Loucy (cell line): ENCODE measurements at regions not wholly inside any gene's neighbourhood (a gene's known extent, or its start where the extent isn't known, plus 50 kb on each side); places are given as distances from the start of the nearest gene placed in this dataset.
A peak's percentile ranks its signal among the peaks of the same experiment; 100 is the strongest.
"Not testable (repeated sequence)": the region's sequence is repeated elsewhere in the genome, so short reads cannot be mapped to it uniquely, and the experiment has no call there.

Source experiments
- H2AFZ ChIP-seq: fragments of 200-600 bp; sonication (generic); 2 replicates; pipeline ENCODE4 v1.6.0; 2016; ENCODE audit warnings: antibody characterized with exemption, mild to moderate bottlenecking, low read length, moderate library complexity
- H3F3A ChIP-seq: fragments of 200-600 bp; 2 replicates; pipeline ENCODE4 v1.6.0; 2016; ENCODE audit warnings: antibody characterized with exemption, low read depth, mild to moderate bottlenecking
- H3K27me3 ChIP-seq: fragments of 200-600 bp; sonication (generic); 2 replicates; pipeline ENCODE4 v1.6.1; 2014; ENCODE audit warnings: low read length, mild to moderate bottlenecking; ENCODE audit not compliant: insufficient read depth, poor library complexity, severe bottlenecking
- H3K36me3 ChIP-seq: fragments of 200-600 bp; sonication (generic); 2 replicates; pipeline ENCODE4 v1.6.1; 2016; ENCODE audit warnings: low read length; ENCODE audit not compliant: insufficient read depth
- H3K4me1 ChIP-seq: fragments of 200-600 bp; sonication (generic); 2 replicates; pipeline ENCODE4 v1.5.1; 2014; ENCODE audit warnings: low read length, mild to moderate bottlenecking; ENCODE audit not compliant: insufficient read depth, poor library complexity, severe bottlenecking
- H3K4me2 ChIP-seq: fragments of 200-600 bp; sonication (generic); 2 replicates; pipeline ENCODE4 v1.6.0; 2014; ENCODE audit warnings: antibody characterized with exemption, low read length, low read depth, mild to moderate bottlenecking; ENCODE audit not compliant: poor library complexity, severe bottlenecking
- H3K4me3 ChIP-seq: fragments of 200-600 bp; sonication (generic); 2 replicates; pipeline ENCODE4 v1.5.1; 2014; ENCODE audit warnings: low read length, mild to moderate bottlenecking, mixed read lengths; ENCODE audit not compliant: poor library complexity, severe bottlenecking
- H3K79me2 ChIP-seq: fragments of 200-600 bp; sonication (generic); 2 replicates; pipeline ENCODE4 v1.6.1; 2014; ENCODE audit warnings: low read length; ENCODE audit not compliant: insufficient read depth
- H3K9ac ChIP-seq: fragments of 200-600 bp; sonication (generic); 2 replicates; pipeline ENCODE4 v1.6.0; 2014; ENCODE audit warnings: mild to moderate bottlenecking, low read depth, low read length, moderate library complexity; ENCODE audit not compliant: poor library complexity, severe bottlenecking
- H3K9me2 ChIP-seq: fragments of 200-600 bp; sonication (generic); replicated peaks from 2 replicates; pipeline ENCODE4 v1.6.1; 2016; ENCODE audit warnings: low read depth, low read length, mixed read lengths
- H3K9me3 ChIP-seq: fragments of 200-600 bp; sonication (generic); 2 replicates; pipeline ENCODE4 v1.6.1; 2014; ENCODE audit warnings: mild to moderate bottlenecking, antibody characterized with exemption, low read length, low read depth; ENCODE audit not compliant: insufficient read depth
- H4K20me1 ChIP-seq: fragments of 200-600 bp; sonication (generic); 2 replicates; pipeline ENCODE4 v1.6.0; 2014; ENCODE audit warnings: antibody characterized with exemption, low read length, mild to moderate bottlenecking; ENCODE audit not compliant: insufficient read depth, poor library complexity, severe bottlenecking
- CTCF ChIP-seq: fragments of 200-600 bp; sonication (generic); conservative IDR thresholded peaks from 2 replicates; pipeline ENCODE4 v1.5.1; 2014; ENCODE audit warnings: mild to moderate bottlenecking, antibody characterized with exemption, low read length
- EZH2phosphoT487 ChIP-seq: fragments of 200-600 bp; IDR thresholded peaks from 2 replicates; pipeline ENCODE4 v1.6.1; 2018; ENCODE audit warnings: antibody characterized with exemption, mild to moderate bottlenecking, moderate library complexity, borderline replicate concordance

DNA sequence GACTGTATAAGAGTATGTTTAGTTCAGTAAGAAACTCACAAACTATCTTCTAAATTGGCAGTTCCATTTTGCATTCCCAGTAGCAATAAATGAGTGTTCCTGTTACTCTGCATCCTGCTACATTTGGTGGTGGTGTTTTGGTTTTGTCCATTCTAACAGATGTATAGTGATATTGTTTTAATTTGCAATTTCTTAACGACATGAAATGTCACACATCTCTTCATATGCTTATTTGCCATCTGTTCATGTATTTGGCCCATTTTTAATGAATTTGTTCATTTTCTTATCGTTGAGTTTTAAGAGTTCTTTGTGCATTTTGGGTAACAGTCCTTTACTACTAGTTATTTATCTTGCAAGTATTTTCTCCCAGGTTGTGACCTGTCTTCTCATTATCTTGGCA, 232.2 kb downstream of the TMA16 start:
- Histone ChIP-seq H3K79me2 (no peaks in the 10 kb centered on the region), H3K27me3 (no peaks in the 10 kb centered on the region), H3K9me2 (no peaks in the 10 kb centered on the region), H3K4me3 (no peak overlapping the region), H3K36me3 (no peaks in the 10 kb centered on the region; the same call in 1 of the 2 replicates), H3K9me3 (0 out of 2 replicates have a peak, but pooled peaks cover 4% of the 10 kb centered on the region), H3F3A (no peaks in the 10 kb centered on the region), H3K4me1 (no peaks in the 10 kb centered on the region), H4K20me1 (no peaks in the 10 kb centered on the region), H2AFZ (no peak overlapping the region), H3K4me2 (no peak overlapping the region), H3K9ac (no peak overlapping the region)
- no peak for TF ChIP-seq CTCF
- no peak for TF ChIP-seq EZH2phosphoT487

GRCh38 chr4:163731071-163731470, 236.6 kb downstream of the TMA16 start:
- Histone ChIP-seq H3K79me2 (no peaks in the 10 kb centered on the region), H3K9me2 (no peaks in the 10 kb centered on the region)
- no peak for TF ChIP-seq CTCF
- TF ChIP-seq EZH2phosphoT487, result no peak

DNA sequence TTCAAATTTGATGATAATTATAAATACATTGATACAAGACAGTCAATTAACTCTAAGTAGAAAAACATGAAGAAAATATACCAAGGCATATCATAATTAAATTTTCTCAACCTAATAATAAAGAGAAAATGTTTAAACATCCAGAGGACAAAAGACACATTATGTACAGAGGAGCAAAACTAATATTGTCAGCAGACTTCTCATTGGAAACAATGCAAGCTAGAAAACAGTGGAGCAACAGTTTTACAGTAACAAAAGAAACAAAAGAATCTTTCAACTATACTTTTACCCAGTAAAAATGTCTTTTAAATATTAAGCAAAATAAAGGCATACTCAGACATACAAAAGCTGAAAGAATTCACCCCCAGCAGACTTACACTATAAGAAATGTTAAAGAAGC, 238.0 kb downstream of the TMA16 start:
- H4K20me1 ChIP-seq, result no peaks in the 10 kb centered on the region
- no peaks in the 10 kb centered on the region; the same call in 1 of the 2 replicates for H3K36me3 ChIP-seq
- H3K4me1 ChIP-seq, result peaks cover 10% of the 10 kb centered on the region
- H3K9me3 ChIP-seq, result 0 out of 2 replicates have a peak, but pooled peaks cover 4% of the 10 kb centered on the region
- no peaks in the 10 kb centered on the region for H3K79me2 ChIP-seq
- no peak overlapping the region for H3K9ac ChIP-seq
- no peaks in the 10 kb centered on the region for H3K27me3 ChIP-seq
- no peaks in the 10 kb centered on the region for H3K9me2 ChIP-seq
- no peak overlapping the region for H3K4me2 ChIP-seq
- H3K4me3 ChIP-seq, result no peak overlapping the region
- no peaks in the 10 kb centered on the region for H3F3A ChIP-seq
- no peak overlapping the region for H2AFZ ChIP-seq
- no peak for TF ChIP-seq EZH2phosphoT487

More at GRCh38 chr4:163731071-163731470, 236.6 kb downstream of the TMA16 start:
- Histone ChIP-seq H3K9ac (no peak overlapping the region), H3K4me3 (no peak overlapping the region), H3K9me3 (0 out of 2 replicates have a peak, but pooled peaks cover 4% of the 10 kb centered on the region), H3K36me3 (no peaks in the 10 kb centered on the region; the same call in 1 of the 2 replicates), H3K27me3 (no peaks in the 10 kb centered on the region), H4K20me1 (no peaks in the 10 kb centered on the region), H3K4me2 (no peak overlapping the region), H3F3A (no peaks in the 10 kb centered on the region), H3K4me1 (peaks cover 9% of the 10 kb centered on the region), H2AFZ (no peak overlapping the region)

DNA sequence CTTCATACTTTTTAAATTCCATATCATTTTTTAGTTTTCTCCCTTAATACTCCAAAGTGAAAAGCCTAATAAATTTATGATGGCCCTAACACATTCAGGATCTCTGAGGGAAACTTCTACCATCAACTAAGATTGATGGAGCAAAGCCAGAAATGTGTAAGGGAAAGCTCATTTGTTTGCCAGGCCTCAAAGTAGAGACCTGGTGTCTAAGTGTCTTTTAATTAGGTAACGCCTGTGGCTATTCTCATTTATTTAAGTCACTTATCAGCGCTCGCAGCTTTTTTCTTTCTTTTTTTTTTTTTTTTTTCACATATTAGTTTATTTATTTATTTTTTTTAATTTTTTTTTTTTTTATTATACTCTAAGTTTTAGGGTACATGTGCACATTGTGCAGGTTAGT, 242.4 kb downstream of the TMA16 start:
- H4K20me1 ChIP-seq, result no peaks in the 10 kb centered on the region

GRCh38 chr4:163737846-163738245, 243.4 kb downstream of the TMA16 start:
- H3F3A ChIP-seq, H2AFZ ChIP-seq, H3K27me3 ChIP-seq, H4K20me1 ChIP-seq, H3K36me3 ChIP-seq, H3K9me3 ChIP-seq, H3K9me2 ChIP-seq, H3K79me2 ChIP-seq: not testable (repeated sequence)
- H3K9ac ChIP-seq, result peak overlapping the region; percentile 53
- peaks cover 40% of the 10 kb centered on the region for H3K4me1 ChIP-seq
- H3K4me2 ChIP-seq, result peak overlapping the region; percentile 64
- H3K4me3 ChIP-seq, result peak overlapping the region; percentile 43

More for the DNA sequence above, 242.4 kb downstream of the TMA16 start:
- 0 out of 2 replicates have a peak, but pooled peaks cover 4% of the 10 kb centered on the region for H3F3A ChIP-seq
- no peak overlapping the region for H2AFZ ChIP-seq
- no peaks in the 10 kb centered on the region for H3K36me3 ChIP-seq
- no peaks in the 10 kb centered on the region for H3K79me2 ChIP-seq
- no peak overlapping the region for H3K9ac ChIP-seq
- no peaks in the 10 kb centered on the region for H3K27me3 ChIP-seq
- H3K4me2 ChIP-seq, result peak overlapping the region; percentile 42
- no peaks in the 10 kb centered on the region for H3K9me2 ChIP-seq
- H3K4me1 ChIP-seq, result peaks cover 40% of the 10 kb centered on the region
- no peaks in the 10 kb centered on the region for H3K9me3 ChIP-seq
- H3K4me3 ChIP-seq, result no peak overlapping the region
- TF ChIP-seq CTCF (no peak), EZH2phosphoT487 (no peak)
